A204.1 (cell line): ENCODE measurements at regions not wholly inside any gene's neighbourhood (a gene's known extent, or its start where the extent isn't known, plus 50 kb on each side); places are given as distances from the start of the nearest gene placed in this dataset.
A peak's percentile ranks its signal among the peaks of the same experiment; 100 is the strongest.
"Not testable (repeated sequence)": the region's sequence is repeated elsewhere in the genome, so short reads cannot be mapped to it uniquely, and the experiment has no call there.

Source experiments
- FAIRE-seq: peaks from 2 replicates; lab custom pipeline; 2012; peaks lifted over from hg19 to GRCh38; lab: Jason Lieb, UNC

DNA sequence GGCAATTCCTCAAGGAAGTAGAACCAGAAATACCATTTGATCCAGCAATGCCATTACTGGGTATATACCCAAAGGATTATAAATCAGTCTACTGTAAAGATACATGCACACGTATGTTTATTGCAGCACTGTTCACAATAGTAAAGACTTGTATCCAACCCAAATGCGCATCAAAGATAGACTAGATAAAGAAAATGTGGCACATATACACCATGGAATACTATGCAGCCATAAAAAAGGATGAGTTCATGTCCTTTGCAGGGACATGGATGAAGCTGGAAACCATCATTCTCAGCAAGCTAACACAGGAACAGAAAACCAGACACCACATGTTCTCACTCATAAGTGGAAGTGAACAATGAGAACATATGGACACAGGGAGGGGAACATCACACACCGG is 130.0 kb upstream of the HS3ST4 start:
- FAIRE-seq = not testable (repeated sequence)

DNA sequence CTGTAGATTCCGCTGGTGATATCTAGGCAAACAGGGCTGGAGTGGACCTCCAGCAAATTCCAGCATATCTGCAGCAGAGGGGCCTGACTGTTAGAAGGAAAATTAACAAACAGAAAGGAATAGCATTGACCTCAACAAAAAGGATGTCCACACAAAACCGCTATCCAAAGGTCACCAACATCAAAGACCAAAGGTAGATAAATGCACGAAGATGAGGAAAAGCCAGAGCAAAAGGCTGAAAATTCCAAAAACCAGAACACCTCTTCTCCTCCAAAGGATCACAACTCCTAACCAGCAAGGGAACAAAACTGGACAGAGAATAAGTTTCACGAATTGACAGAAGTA is 134.8 kb upstream of the HS3ST4 start:
- not testable (repeated sequence) for FAIRE-seq

DNA sequence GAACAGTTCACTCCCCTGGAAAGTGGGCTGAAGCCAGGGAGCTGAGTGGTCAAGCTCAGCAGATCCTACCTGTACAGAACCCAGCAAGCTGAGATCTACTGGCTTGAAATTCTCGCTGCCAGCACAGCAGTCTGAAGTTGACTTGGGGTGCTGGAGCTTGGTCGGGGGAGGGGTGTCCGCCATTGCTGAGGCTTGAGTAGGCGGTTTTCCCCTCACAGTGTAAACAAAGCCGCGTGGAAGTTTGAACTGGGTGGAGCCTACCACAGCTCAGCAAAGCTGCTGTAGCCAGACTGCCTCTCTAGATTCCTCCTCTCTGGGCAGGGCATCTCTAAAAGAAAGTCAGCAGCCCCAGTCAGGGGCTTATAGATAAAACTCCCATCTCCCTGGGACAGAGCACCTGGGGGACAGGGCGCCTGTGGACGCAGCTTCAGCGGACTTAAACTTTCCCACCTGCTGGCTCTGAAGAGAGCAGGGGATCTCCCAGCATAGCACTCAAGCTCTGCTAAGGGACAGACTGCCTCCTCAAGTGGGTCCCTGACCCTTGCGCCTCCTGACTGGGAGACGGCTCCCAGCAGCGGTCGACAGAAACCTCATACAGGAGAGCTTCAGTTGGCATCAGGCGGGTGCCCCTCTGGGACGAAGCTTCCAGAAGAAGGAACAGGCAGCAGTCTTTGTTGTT is 135.3 kb upstream of the HS3ST4 start:
- FAIRE-seq = not testable (repeated sequence)

DNA sequence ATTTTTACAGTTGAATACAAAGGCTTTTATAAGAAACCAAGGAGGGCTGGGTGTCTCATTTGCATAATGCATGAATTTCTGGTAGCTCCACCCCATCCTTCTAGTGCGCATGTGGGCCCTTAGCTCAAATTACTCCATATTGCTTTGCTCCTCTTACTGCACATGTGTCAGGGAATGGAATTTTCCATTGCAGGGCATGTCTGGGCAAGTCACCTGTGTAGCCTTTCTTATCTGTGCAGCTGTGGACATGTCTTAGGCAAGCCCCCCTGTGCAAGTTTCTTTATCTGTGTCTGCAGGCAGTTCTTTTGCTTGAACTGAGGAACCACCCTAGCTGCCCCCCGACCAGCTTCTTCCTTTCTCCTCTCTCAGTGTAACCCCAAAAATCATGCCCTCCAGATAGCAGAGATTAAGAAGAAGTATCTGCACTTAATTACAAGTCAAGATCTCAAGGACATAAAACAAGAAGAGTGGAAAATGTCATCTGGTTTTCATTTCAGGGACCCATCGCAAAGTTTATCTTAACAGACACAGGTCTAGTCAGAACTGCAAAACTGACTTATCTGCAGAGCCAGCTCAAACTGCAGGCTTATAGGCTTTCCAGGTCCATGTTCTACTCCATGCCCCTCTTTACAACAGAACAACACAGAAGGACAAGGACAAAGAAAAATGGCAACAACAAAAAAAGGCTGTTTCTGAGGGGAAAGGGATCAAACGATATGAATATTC is 137.9 kb upstream of the HS3ST4 start:
- FAIRE-seq = no peak

DNA sequence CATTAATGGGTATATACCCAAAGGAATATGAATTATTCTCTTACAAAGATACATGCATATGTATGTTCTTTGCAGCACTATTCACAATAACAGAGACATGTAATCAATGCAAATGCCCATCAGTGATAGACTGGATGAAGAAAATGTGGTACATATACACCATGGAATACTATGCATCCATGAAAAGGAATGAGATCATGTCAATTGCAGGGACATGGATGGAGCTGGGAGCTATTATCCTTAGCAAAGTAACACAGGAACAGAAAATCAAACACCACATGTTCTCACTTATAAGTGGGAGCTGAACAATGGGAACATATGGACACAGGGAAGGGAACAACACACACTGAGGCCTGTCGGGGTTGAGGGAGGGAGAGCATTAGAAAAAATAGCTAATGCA is 141.1 kb upstream of the HS3ST4 start:
- no peak for FAIRE-seq

DNA sequence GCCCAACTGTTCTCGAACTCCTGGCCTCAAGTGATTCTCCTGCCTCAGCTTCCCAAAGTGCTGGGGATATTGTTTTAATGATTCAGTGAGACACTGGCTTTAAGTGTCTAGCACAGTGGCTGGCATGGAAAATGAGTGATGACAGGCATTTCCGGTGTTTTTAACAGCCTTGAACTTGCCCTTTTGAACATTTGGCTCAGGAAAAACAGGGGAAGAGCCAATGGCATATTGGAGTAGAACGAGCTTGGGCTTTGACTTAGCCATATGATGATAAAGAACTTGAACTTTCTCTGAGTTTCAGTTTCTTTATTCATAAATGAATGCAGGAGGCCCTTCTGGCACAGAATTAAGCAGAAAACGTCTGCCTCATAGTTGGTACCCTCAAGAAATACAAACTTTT is 145.0 kb upstream of the HS3ST4 start:
- FAIRE-seq = no peak

DNA sequence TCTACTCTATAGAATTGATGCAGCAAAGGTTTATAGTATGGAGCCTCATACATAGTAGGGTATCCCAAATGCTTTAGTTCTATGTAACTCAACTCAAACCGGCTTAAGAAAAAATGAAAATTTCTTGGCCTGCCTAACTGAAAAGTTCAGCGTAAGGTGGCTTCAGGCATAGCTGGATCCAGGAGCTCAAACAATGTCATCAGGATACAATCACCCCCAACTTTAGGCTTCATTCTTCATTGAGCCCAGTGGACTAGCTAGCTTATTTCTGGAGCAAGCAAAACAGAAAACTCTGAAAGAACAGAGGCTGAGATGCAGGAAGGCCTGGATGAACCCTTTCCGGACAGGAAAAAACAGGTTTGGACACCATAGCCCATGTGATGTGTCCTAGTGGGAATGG is 147.5 kb upstream of the HS3ST4 start:
- no peak for FAIRE-seq

DNA sequence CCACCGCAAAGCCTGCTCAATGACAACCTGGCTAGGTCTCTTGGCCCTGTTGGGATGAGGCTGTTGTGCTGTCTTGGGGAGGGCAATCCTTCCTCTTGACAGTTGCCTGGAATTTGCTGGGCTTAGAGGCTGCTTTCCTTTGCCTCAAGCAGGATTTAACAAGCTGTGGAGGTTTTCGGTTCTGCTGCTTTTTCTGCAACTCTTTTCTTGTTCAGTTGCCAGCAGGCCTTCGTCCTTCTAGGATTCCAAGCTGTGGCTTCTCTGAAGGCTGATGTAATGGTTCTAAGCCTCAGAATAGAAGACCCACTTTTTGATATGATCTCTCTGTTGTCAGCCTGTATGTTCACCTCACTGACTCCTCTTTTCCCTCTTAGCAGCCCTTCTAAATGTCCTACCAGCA is 149.5 kb upstream of the HS3ST4 start:
- no peak for FAIRE-seq

DNA sequence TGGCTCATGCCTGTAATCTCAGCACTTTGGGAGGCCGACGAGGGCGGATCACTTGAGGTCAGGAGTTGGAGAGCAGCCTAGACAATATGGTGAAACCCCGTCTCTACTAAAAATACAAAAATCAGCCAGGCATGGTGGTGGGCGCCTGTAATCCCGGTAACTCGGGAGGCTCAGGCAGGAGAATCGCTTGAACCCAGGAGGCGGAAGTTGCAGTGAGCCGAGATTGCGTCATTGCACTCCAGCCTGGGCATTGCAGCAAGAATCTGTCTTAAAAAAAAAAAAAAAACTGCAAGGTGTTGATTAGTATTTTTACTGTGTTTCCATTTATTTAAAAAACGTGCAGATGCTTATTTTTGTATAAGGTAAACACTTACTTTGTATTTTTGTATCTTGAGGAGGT is 152.0 kb upstream of the HS3ST4 start:
- FAIRE-seq = not testable (repeated sequence)

DNA sequence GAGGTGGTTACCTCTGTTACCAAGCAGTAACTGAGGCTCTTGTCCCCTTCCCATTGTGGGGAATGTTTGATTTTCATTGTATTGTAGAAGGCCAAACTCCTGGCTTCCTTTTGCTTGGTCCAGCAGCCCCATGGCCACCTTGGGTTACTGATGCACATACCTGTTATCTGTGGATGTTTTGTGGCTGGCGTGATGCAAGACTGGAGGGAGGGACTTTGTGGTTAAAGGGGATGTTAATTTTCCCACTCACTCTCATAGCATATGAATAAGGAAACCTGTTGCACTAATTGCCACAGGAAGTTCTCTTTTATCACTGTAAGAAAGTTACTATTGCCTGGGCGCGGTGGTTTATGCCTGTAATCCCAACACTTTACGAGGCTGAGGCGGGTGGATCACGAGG is 168.6 kb upstream of the HS3ST4 start:
- no peak for FAIRE-seq

DNA sequence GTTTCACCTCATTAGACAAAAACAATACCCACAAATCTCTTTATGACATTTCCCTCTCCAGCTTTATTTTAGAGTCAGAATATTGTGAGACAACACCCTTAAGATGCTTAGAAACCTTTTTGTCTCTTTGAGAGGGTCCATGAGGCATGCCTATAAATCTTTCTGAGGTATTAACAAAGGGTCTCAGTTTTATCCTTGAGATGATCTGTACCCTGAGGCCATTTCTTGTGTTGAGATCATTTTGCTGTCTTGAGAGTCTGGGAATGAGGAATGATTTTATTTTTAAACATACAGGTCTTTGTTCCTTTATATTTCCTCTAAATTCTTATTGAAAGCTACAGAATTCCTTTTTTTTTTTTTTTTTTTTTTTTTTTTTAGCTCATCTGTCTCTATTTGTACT is 179.7 kb upstream of the HS3ST4 start:
- FAIRE-seq = no peak

DNA sequence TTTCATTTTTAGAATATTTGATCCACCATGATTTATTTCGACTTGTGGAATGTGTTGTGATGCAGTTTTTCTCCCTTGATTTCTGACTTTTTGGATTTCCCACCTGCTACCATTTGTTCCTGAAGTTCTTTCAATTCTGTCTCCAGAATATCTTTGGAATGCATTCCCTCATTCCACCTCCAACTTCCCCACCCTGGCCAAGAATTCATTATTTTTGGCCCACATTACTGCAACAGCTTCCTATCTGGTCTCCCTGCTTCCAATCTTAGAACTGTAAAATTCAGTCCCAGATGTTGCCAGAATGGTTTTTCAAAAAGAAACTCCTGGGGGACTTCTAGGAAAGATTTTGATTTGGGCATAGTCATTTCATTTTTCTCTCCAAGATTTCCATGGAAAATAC is 182.3 kb upstream of the HS3ST4 start:
- no peak for FAIRE-seq

DNA sequence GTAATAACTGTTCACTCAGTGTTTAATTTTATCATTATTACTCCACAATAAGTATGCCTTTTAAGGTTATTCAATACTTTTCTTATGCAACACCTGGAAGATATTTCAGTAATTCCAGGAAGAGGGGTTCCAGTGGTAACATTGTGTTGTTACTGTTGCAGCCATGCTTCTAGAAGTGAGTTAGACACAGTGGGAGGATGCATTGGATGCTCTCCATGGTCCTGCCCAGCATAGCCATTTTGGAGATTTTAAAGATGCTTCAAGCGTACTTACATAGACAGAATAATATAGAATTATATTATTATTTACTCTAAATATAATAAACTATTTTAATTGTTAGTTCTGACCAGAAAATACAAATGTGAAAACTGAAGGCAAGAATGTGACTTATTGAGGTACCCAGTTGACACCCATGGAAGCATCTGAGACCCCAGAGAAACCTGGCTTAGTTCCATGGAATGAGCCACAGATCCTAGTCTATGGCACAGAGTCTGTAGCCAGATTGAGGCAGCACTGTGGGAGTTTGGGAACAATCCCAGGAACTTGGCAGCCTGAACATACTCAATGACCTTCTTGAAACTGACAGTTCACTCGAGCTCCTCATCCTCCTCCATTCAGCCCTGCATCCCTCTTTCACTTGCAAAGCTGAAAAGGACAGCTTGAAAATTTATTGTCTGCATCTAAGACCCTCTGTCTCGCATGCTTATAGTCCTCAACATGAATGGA is 190.1 kb upstream of the HS3ST4 start:
- no peak for FAIRE-seq

DNA sequence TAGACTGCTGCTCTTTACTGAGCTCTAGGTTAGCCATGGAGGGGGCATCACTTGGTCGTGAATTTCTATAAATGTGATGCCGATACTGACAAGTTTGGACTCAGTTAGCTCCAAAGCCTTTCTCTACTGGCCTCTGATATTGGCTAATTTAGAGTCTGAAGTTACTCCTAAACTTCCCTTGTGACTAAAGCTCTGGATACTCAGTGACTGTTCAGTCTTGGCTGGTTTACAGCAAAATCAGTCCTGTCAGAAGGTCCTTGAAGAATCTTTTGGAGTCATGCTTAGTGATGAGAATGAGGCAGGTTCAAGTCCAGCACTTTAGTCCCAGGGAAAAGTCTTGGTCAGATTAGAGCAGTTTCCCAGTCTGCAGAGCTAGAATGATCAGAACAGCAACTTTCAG is 197.5 kb upstream of the HS3ST4 start:
- no peak for FAIRE-seq

DNA sequence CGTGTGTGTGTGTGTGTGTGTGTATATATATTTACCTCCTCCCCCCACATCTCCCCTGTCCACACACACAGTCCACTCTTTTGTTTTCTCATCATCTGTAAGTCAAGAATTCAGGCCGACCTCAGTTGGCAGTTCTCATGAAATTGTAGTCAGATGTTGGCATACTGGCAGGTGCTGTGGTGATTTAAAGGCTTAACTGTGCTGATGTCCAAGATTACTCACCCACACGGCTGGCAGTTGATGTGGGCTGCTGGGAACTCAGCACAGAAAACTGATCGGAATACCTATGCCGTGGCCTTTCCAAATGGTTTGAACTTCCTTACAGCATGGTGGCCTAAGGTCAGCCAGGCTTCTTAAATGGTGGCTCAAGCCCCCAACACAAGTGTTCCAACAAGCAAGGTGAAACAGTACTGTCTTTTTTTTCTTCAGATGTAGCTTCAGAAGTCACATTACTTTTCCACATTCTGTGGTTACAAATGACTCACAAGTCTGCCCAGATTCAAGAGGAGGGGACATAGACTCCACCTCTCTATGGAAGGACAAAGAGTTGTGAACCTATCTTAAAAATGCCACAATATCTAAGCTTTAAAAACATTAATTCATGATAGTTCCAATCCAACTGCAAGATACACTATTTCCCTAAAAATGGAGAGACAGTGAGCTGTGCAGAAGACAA is 198.5 kb upstream of the HS3ST4 start:
- FAIRE-seq = no peak

DNA sequence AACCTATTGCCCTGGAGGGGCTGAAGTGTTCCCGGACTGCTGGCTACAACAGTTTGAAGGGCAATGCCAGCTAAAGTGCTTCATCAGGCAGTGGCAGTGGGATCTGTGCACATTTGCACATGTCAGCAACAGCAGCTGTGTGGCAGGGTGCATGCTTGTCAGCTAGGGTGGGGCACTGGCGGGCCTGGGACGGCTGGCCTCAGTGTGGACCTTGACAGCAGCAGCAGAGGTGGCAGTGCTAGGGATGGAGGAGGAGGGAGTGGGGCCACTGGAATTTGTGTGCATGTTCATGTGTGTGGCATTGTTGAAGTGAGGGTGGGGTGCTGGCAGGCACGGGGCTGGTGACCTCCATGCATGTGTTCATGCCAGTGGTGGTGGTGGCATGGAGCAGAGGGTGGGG is 203.3 kb upstream of the HS3ST4 start:
- no peak for FAIRE-seq

DNA sequence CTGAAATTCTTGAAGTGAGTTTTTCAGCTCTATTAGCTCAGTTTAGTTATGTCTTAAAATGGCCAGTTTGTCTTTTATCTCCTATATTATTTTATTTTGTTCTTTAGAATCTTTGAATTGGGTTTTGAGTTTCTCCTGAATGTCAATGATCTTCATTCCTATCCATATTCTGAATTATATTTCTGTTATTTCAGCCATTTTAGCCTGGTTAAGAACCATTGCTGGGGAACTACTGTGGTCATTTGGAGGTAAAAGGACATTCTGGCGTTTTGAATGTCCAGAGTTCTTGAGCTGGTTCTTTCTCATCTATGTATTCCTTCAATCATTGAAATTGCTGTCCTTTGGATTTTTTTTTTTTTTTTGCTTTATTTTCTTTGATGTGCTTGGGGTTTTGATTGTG is 203.9 kb upstream of the HS3ST4 start:
- FAIRE-seq = peak; percentile 11

DNA sequence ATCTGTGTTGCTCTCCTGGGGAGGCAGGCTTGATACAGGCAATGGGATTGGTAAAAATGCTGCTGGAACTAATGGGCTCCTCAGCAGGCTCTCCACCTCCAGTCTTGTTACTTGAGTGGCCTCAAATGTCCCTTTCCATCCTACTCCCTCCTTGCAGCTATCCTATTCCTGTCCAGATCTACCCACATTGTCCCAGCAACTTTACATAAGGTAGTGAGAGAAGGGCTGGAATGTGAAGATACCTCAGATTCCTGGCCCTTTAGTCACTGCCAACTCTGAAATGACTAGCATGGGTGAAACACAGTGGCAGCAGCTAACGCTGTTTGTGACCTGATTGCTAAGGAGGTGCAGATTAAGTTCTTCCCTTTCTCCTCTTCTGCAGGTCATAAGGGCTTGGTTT is 210.1 kb upstream of the HS3ST4 start:
- no peak for FAIRE-seq

DNA sequence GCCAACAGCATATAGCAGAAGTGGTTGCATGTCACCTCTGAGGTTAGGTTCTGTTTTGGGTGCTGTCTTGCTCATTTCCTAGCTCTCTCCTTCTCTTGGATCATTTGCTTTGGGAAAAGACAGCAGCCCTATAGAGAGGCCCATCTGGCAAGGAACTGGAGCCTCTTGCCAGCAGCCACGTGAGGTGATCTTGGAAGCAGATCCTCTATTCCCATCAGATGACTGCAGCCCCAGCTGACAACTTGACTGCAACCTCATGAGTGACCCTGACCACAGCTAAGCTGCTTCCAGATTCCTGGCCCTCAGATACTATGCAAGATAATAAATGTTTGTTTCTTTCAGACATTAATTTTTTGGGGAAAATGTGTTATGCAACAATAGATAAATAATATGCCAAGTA is 213.3 kb upstream of the HS3ST4 start:
- FAIRE-seq = no peak

DNA sequence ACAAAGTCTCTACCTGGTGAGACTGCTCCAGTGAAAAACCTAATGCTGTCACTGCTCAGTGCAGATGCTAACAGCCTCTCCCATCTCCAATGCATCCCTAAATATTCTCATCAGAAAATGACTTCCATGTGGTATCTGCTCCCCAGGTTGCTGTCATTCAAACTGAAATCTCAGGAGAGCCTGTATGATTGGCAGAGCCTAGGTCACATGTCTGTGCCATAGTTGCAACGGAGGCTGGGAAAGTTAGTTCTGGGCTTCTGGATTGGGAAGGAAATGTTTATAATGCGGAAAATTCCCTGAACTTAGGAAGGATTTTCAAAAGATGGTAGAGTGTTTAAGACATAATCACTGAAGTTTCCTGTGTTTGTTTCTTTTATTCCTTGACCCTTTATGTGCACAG is 206.4 kb upstream of the ZKSCAN2 start:
- no peak for FAIRE-seq

DNA sequence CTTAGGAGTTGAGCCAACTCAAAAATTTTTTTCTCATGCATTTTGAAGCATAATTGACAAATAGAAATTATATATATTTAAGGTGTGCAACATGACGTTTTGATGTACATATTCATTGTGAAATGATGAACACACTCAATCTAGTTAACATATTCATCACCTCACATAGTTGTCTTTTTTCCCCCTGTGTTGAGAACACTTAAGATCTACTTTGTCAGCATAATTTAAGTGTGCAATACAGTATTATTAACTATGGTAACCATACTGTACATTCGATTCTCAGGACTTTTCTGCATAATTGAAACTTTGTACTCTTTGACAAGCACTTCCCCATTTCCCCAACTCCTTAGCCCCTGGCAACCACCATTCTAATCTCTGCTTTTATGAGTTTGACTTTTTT is 192.2 kb upstream of the ZKSCAN2 start:
- no peak for FAIRE-seq

DNA sequence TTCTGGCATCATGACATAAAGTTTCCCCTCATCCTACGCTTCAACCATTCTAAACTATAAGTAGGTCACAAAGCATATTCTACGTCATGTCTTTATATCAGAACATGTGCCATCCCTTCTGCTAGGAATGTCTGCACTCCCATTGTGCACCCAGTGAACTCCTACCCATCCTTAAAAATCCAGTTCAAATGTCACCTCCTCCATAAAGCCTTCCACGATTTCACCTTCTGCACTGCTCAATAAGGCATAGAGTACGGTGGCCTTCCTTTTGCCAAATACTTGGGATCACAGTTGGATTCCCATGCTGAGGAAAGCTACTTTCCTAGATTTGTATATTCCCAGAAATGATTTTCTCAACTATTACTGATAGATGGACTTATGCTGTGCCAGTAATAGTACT is 186.3 kb upstream of the ZKSCAN2 start:
- no peak for FAIRE-seq

DNA sequence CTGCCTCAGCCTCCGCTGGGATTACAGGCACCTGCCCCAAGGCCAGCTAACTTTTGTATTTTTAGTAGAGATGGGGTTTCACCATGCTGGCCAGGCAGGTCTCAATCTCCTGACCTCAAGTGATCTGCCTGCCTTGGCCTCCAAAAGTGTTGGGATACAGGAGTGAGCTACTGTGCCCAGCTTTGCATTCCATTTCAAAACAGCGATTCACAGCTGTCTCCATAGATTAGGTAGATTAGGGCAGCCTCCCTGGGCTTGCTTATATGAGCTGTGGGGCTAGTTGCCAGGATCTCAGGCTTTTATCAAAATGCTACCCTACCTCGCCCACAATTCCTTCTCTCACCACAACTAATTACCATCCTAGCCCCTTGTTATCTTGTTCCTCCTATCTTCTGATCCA is 176.4 kb upstream of the ZKSCAN2 start:
- FAIRE-seq = no peak
